DND-41 (cell line): ENCODE measurements at regions not wholly inside any gene's neighbourhood (a gene's known extent, or its start where the extent isn't known, plus 50 kb on each side); places are given as distances from the start of the nearest gene placed in this dataset.

Experiments used
- ATAC-seq: fragments of 200-7000 bp; cut with Tn5 transposase; 3 replicates; pipeline ENCODE4 v1.9.1; 2021; ENCODE audit warnings: low read depth; ENCODE audit not compliant: insufficient read depth
- DNase-seq: peaks from one replicate; pipeline ENCODE4 v3.0.0-alpha.2; 2020
- H2AFZ ChIP-seq: 2 replicates; pipeline ENCODE4 v1.6.0; 2012; ENCODE audit warnings: low read depth, low read length
- H3K27ac ChIP-seq: 2 replicates; pipeline ENCODE4 v1.5.1; 2012; ENCODE audit warnings: low read length, inconsistent platforms
- H3K27me3 ChIP-seq: fragments of 200-600 bp; sonication (generic); 2 replicates; pipeline ENCODE4 v1.6.0; 2012; ENCODE audit warnings: low read length, mild to moderate bottlenecking, inconsistent platforms; ENCODE audit not compliant: insufficient read depth, poor library complexity
- H3K36me3 ChIP-seq: 2 replicates; pipeline ENCODE4 v1.5.1; 2012; ENCODE audit warnings: low read length, inconsistent platforms; ENCODE audit not compliant: insufficient read depth
- H3K4me1 ChIP-seq: 2 replicates; pipeline ENCODE4 v1.5.1; 2012; ENCODE audit warnings: mild to moderate bottlenecking, low read length; ENCODE audit not compliant: insufficient read depth
- H3K4me2 ChIP-seq: 2 replicates; pipeline ENCODE4 v1.6.0; 2012; ENCODE audit warnings: mild to moderate bottlenecking, moderate library complexity, low read length, inconsistent platforms; ENCODE audit not compliant: insufficient read depth
- H3K4me3 ChIP-seq, 2 experiments: fragments of 200-600 bp in 1 of 2; shearing (Covaris generic) in 1 of 2; 2 replicates each; pipeline ENCODE4 v1.5.1; 2012 to 2016; ENCODE audit warnings: inconsistent platforms in 2 of 2, low read length in 2 of 2, mild to moderate bottlenecking in 2 of 2, low read depth in 1 of 2, moderate library complexity in 1 of 2
- H3K79me2 ChIP-seq: 2 replicates; pipeline ENCODE4 v1.6.0; 2012; ENCODE audit warnings: low read length, inconsistent platforms; ENCODE audit not compliant: insufficient read depth
- H3K9ac ChIP-seq: 2 replicates; pipeline ENCODE4 v1.6.0; 2012; ENCODE audit warnings: low read depth, mild to moderate bottlenecking, inconsistent platforms, low read length, moderate library complexity
- H3K9me3 ChIP-seq: 2 replicates; pipeline ENCODE4 v1.5.1; 2012; ENCODE audit warnings: low read length, moderate library complexity, mild to moderate bottlenecking, inconsistent platforms; ENCODE audit not compliant: insufficient read depth, severe bottlenecking
- H4K20me1 ChIP-seq: 2 replicates; pipeline ENCODE4 v1.6.0; 2012; ENCODE audit warnings: low read length; ENCODE audit not compliant: insufficient read depth
- CTCF ChIP-seq: IDR thresholded peaks from 2 replicates; pipeline ENCODE4 v1.5.1; 2012; ENCODE audit warnings: borderline replicate concordance, low read length, moderate library complexity, mild to moderate bottlenecking; ENCODE audit not compliant: poor library complexity, severe bottlenecking; ENCODE audit errors: extremely low read depth
- EZH2 ChIP-seq: IDR thresholded peaks from 3 replicates; pipeline ENCODE4 v1.6.1; 2012; ENCODE audit warnings: borderline replicate concordance, low read depth, mild to moderate bottlenecking, moderate library complexity, low read length, inconsistent platforms; ENCODE audit not compliant: severe bottlenecking

- H3K4me2 ChIP-seq, result no peak overlapping the region
- ATAC-seq (no peak), DNase-seq (no peak)
- H3K4me3 ChIP-seq, result no peak overlapping the region
- no peaks in the 10 kb centered on the region for H3K36me3 ChIP-seq
- no peaks in the 10 kb centered on the region for H3K9me3 ChIP-seq
- H3K9ac ChIP-seq, result no peak overlapping the region
- H3K4me1 ChIP-seq, result peaks cover 36% of the 10 kb centered on the region
- no peaks in the 10 kb centered on the region for H3K27me3 ChIP-seq
- TF ChIP-seq EZH2 (no peak), CTCF (no peak)
- H3K79me2 ChIP-seq, result no peaks in the 10 kb centered on the region
- no peaks in the 10 kb centered on the region for H4K20me1 ChIP-seq
- H2AFZ ChIP-seq, result 0 out of 2 replicates have a peak overlapping the region, but pooled peaks have one; percentile 53
- H3K27ac ChIP-seq, result no peak overlapping the region
Measured at GRCh38 chr5:125411744-125412560, 665.5 kb upstream of the ZNF608 start.

GRCh38 chr5:125412561-125413495, 666.4 kb upstream of the ZNF608 start:
- no peak overlapping the region for H3K4me3 ChIP-seq
- H3K27me3 ChIP-seq, result no peaks in the 10 kb centered on the region
- H3K4me2 ChIP-seq, result no peak overlapping the region
- TF ChIP-seq EZH2 (no peak), CTCF (no peak)
- H3K9me3 ChIP-seq, result no peaks in the 10 kb centered on the region
- ATAC-seq (no peak), DNase-seq (no peak)
- H3K27ac ChIP-seq, result no peak overlapping the region
- no peaks in the 10 kb centered on the region for H4K20me1 ChIP-seq
- no peak overlapping the region for H3K9ac ChIP-seq
- H3K4me1 ChIP-seq, result peaks cover 36% of the 10 kb centered on the region
- H3K36me3 ChIP-seq, result no peaks in the 10 kb centered on the region
- H3K79me2 ChIP-seq, result no peaks in the 10 kb centered on the region
- H2AFZ ChIP-seq, result no peak overlapping the region

GRCh38 chr5:125413496-125414274, 667.2 kb upstream of the ZNF608 start:
- H4K20me1 ChIP-seq, result no peaks in the 10 kb centered on the region
- no peak overlapping the region for H3K4me2 ChIP-seq
- H3K4me1 ChIP-seq, result peaks cover 32% of the 10 kb centered on the region
- TF ChIP-seq CTCF, result no peak
- no peak for TF ChIP-seq EZH2
- no peak overlapping the region for H3K4me3 ChIP-seq
- no peak overlapping the region for H2AFZ ChIP-seq
- H3K27ac ChIP-seq, result no peak overlapping the region
- ATAC-seq (no peak), DNase-seq (no peak)
- no peaks in the 10 kb centered on the region for H3K9me3 ChIP-seq
- H3K79me2 ChIP-seq, result no peaks in the 10 kb centered on the region
- H3K27me3 ChIP-seq, result no peaks in the 10 kb centered on the region
- H3K36me3 ChIP-seq, result no peaks in the 10 kb centered on the region
- H3K9ac ChIP-seq, result no peak overlapping the region
